Lower leg skin (tissue), 4 donors: ENCODE measurements at regions not wholly inside any gene's neighbourhood (a gene's known extent, or its start where the extent isn't known, plus 50 kb on each side); places are given as distances from the start of the nearest gene placed in this dataset.

Experiments used
- DNase-seq, 2 donors: peaks; one replicate each; pipeline ENCODE4 v3.0.0-alpha.2; 2019; ENCODE audit warnings: low spot score in 2 of 2
- H3K4me3 ChIP-seq: fragments of 200-600 bp; sonication (generic); 2 replicates; pipeline ENCODE4 v1.5.1; 2017; ENCODE audit warnings: mild to moderate bottlenecking, low read depth; ENCODE audit not compliant: poor library complexity, severe bottlenecking
- POLR2A ChIP-seq, 2 donors: fragments of 450-650 bp; IDR thresholded peaks; one replicate each; pipeline ENCODE4 v1.6.1; 2016 to 2017; ENCODE audit warnings: antibody characterized with exemption in 2 of 2, mild to moderate bottlenecking in 1 of 2, moderate library complexity in 1 of 2
- WGBS, 2 donors: methylation state at CpG; one replicate each; pipeline ENCODE4 v1.1.5; 2018; 5-methylcytosine and 5-hydroxymethylcytosine counted together
- intact Hi-C: fragments of 100-400 bp; cut with DNase I; formaldehyde crosslinking; loops from one replicate; pipeline ENCODE4 v1.15.0; 2023; ENCODE audit warnings: low total_unique reads
- TF ChIP-seq, protein P1 (sequence below), 3 donors: fragments of 450-650 bp; IDR thresholded peaks; one replicate each; pipeline ENCODE4 v1.5.1; 2016; ENCODE audit warnings: antibody characterized with exemption in 3 of 3, mild to moderate bottlenecking in 3 of 3, moderate library complexity in 2 of 3

DNA sequence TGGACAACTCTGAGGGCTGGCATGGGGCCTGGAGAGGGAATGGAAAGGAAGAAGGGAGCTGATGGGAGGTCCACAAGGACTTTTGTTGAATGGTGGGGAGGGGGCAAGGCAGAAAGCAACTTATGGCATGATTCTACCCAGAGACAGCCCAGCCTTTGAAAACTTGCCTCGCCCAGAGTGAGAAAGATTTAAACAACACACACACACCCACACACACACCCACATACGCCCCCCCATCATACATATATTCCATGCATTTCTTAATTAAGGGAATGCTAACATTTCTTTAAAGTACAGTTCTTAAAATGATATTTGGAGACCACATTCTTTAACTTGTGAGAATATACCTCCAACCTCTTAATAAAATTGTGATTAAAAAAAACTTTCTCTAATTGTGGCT lies 115.4 kb upstream of the F3 start:
- intact Hi-C loops = no loop called here
- WGBS, 2 donors = 95 to 98% methylated on average over 2 of the region's 2 CpGs
- no peak for DNase-seq
- no peak for TF ChIP-seq POLR2A (IDR thresholded peaks at IDR 0.05)
- TF ChIP-seq, protein P1, sequence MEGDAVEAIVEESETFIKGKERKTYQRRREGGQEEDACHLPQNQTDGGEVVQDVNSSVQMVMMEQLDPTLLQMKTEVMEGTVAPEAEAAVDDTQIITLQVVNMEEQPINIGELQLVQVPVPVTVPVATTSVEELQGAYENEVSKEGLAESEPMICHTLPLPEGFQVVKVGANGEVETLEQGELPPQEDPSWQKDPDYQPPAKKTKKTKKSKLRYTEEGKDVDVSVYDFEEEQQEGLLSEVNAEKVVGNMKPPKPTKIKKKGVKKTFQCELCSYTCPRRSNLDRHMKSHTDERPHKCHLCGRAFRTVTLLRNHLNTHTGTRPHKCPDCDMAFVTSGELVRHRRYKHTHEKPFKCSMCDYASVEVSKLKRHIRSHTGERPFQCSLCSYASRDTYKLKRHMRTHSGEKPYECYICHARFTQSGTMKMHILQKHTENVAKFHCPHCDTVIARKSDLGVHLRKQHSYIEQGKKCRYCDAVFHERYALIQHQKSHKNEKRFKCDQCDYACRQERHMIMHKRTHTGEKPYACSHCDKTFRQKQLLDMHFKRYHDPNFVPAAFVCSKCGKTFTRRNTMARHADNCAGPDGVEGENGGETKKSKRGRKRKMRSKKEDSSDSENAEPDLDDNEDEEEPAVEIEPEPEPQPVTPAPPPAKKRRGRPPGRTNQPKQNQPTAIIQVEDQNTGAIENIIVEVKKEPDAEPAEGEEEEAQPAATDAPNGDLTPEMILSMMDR (IDR thresholded peaks at IDR 0.05) = no peak
- no peak overlapping the region for H3K4me3 ChIP-seq

DNA sequence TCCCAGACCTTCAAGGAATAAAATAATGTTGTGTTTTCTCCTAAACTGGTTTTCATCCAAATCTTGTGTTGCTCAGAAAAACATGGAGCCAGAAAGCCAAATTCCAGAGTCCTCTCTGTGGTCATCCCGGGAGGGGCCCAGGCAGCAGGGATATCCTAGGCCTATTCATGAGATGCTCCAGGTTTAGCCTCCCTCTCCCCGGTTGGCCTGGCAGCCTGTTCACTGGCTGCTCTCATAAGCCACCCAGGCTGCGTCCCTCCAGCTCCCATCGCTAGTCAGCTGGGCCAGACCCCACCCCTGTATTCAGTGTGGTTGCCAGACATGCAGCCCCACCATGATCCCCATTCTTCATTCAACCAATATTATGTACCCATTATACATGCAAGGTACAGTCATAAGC lies 113.4 kb upstream of the F3 start:
- intact Hi-C loops = no loop called here
- TF ChIP-seq, protein P1 (IDR thresholded peaks at IDR 0.05) = no peak
- no peak for TF ChIP-seq POLR2A (IDR thresholded peaks at IDR 0.05)
- 83 to 95% methylated on average over 4 of the region's 4 CpGs for WGBS, 2 donors
- DNase-seq = no peak
- H3K4me3 ChIP-seq = no peak overlapping the region

DNA sequence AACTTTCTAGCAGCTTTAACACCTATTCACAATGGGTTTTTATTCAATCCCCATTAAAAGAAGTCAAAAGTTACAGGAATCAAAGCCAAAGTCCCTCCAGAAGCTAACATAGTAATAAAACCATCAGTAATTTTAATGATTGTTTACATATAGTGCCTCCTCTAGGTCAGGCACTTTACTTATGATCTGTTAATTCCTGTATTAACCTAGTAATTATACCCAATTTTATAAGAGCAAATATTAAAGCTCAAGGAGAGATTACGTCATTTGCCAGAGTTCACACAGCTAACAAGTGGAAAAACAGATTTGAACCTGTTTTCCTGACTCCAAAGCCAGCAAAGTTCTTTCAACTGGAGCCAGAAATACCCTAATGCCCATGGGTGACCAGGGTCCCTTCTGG lies 112.9 kb upstream of the F3 start:
- TF ChIP-seq, protein P1 (IDR thresholded peaks at IDR 0.05) = no peak
- TF ChIP-seq POLR2A (IDR thresholded peaks at IDR 0.05) = no peak
- intact Hi-C loops = no loop called here
- H3K4me3 ChIP-seq = no peak overlapping the region
- DNase-seq = no peak
- 89 to 94% methylated on average over 1 of the region's 1 CpG for WGBS, 2 donors

DNA sequence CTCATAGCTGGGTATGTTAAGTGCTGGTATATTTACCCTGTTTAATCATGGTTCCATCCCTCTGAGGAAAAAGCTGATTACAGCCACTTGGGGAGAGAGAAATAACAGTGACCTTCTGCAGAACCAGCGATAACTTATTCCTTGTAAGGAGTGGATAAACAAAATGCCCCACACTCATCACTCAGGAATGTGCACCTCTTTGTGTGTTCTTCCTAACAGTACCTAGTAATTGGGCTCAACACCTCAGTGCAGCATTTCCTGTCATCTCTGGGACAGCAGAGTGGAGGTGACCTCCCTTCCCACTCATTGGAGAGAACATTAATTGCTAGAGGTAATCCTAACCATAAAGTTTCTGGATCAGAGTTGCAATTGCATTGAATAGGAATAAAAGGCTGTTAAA lies 112.5 kb upstream of the F3 start:
- 78 to 87% methylated on average over 1 of the region's 1 CpG for WGBS, 2 donors
- TF ChIP-seq, protein P1 (IDR thresholded peaks at IDR 0.05) = no peak
- TF ChIP-seq POLR2A (IDR thresholded peaks at IDR 0.05) = no peak
- intact Hi-C loops = no loop called here
- H3K4me3 ChIP-seq = no peak overlapping the region
- no peak for DNase-seq

DNA sequence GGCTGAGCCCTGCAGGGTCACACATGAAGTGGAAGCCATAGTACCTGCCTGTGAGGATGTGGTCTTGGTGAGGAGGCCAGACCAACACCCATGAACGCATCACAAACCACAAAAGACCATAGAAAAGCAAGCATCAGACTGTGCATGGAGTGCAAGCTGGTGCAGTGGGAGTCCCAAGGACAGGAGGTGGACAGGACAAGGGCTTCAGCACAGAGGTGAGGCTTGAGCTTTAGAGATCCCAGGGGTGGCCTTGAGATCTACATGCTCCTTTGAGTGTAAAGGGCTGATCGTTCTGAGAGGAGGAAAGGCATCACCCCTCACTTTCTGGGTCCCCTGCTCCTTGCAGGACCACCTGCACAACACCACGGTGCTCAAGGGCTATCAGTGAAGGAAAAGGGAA lies 111.9 kb upstream of the F3 start:
- TF ChIP-seq POLR2A (IDR thresholded peaks at IDR 0.05) = no peak
- TF ChIP-seq, protein P1 (IDR thresholded peaks at IDR 0.05) = no peak
- intact Hi-C loops = no loop called here
- no peak for DNase-seq
- WGBS, 2 donors = 82 to 89% methylated on average over 3 of the region's 3 CpGs
- no peak overlapping the region for H3K4me3 ChIP-seq

DNA sequence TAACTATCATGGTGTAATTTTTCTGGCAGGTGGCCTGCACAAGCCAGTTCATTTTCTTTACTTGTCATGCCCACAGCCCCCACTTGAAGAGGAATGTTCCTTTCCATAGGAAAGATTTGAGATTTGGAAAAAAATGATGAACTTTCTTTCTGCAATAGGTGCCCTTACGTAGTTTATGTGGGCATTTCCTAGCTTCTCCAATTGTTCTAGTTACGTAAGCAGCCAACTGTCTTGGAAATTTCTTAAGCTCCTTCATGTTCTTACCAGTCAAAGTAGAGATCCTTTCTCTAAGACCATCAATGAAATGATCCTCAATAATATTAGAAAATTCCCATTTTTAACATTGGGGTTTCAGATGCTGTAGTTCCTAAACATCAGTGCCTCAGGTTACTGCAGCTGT lies 109.5 kb upstream of the F3 start:
- no peak overlapping the region for H3K4me3 ChIP-seq
- intact Hi-C loops = no loop called here
- no peak for DNase-seq
- TF ChIP-seq, protein P1 (IDR thresholded peaks at IDR 0.05) = no peak
- TF ChIP-seq POLR2A (IDR thresholded peaks at IDR 0.05) = no peak
- 94 to 95% methylated on average over 2 of the region's 2 CpGs for WGBS, 2 donors
